HG03039 (cell line): ENCODE measurements at regions not wholly inside any gene's neighbourhood (a gene's known extent, or its start where the extent isn't known, plus 50 kb on each side); places are given as distances from the start of the nearest gene placed in this dataset.
A peak's percentile ranks its signal among the peaks of the same experiment; 100 is the strongest.

Experiments
- ATAC-seq: cut with Tn5 transposase; IDR thresholded peaks from one replicate; pipeline ENCODE4 v1.9.1; 2021; ENCODE audit warnings: mild to moderate bottlenecking, moderate library complexity; ENCODE audit not compliant: unreplicated experiment

DNA sequence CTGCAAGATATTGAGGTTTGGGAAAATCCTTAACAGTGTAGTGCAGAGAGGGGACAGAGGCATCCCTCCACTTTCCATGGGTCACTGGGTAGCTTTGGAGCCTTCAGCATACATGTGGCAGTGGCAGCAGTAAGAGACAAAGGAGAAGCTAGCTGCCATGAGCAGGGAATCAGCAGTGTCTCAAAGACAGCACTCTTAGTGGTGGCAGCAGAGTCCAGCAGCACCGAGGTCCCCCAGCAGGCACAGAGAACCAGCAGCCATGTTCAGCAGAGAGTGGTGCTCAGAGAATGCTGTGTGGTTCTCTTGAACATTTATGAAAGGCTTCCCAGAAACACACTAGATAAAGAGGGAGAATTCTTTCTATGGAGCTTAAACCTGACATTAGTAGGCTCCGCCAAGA, 308.5 kb downstream of the CENPC start:
- no peak for ATAC-seq

DNA sequence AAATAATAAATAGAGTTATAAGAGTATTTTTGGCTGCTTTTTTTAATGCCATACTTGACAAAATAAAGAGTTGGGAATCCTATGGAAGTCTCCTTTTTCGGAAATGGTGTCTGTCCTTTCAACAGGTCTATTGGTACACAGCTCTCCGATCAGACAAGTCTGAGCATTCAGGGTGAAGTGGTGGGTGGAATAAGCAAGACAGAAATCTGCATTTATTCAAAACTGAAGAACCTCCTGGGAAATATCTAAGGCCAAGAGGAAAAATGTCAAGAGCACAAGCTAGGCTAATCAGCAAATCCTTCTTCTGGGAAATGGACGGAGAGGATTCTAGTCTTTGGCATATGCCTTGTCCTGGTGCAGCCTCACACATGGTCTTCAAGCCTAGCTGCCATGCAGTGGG, 309.0 kb downstream of the CENPC start:
- no peak for ATAC-seq

DNA sequence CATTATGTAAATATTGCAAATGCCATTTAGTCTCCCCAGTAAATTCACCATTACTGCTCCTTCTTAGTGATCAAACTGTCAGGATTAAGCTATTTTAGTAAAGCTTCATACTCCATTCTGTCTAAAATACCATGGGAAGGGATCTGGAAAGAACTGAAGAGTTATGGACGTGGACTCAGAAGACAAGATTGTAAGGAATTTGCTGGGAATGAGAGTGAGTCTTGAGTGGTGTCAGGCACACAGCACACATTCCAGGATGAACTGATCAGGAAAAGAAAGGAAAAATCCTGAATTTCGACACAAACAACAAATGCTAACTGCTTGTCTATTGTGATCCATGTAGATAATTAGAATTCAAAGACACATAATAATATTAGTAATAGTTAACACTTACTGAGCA, 311.0 kb downstream of the CENPC start:
- no peak for ATAC-seq

DNA sequence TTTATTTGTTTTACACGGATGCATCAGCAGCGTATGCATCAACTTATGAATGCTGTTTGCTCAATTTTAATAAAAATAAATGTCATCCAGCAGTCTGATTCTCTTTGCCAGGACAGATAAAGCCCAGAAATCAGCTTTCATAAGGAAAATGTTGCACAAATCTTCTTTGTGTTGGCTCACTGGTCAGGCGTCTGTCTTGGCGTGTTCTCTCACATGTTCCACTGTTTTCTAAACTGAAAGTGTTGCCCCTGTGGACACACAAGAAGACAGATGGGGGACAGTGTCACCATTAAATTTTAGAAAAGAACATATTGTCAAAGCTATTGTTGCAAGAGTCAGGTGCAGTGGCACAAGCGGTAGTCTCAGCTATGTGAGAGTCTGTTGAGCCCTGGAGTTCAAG, 316.2 kb downstream of the CENPC start:
- no peak for ATAC-seq

DNA sequence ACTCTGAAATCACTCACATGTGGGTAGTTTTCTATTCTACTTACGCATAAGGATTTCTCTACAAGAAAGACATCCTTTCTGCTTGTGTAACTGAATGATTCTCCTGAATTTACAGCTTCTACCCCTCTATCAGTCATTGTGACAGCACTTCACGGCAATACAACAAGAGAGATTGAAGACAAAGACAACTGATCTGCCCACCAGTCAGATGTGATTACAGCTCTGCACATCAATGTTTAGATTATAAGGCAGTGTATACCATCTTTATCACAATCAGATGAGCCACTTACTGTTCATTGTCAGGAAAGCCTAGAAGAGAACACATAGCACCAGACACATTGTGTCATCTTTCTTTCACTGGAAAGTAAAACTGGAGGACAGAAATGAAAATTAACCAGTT, 324.4 kb downstream of the CENPC start:
- ATAC-seq = no peak

DNA sequence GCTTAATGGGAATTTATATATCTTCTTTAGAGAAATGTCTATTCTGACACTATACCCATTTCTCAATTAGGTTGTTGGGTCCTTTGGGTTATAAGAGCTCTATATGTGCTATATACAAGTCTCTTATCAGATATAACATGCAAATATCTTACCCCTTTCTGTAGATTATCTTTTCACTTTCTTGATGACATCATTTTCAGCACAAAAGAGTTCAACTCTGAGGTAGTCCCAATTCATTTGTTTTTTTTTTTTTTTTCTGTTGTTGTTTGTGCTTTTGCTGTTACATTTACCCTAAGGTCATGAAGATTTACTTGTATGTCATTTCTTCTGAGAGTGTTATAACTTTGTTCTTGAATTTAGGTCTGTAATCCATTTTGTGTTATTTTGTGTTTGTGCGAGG, 326.4 kb downstream of the CENPC start:
- no peak for ATAC-seq

DNA sequence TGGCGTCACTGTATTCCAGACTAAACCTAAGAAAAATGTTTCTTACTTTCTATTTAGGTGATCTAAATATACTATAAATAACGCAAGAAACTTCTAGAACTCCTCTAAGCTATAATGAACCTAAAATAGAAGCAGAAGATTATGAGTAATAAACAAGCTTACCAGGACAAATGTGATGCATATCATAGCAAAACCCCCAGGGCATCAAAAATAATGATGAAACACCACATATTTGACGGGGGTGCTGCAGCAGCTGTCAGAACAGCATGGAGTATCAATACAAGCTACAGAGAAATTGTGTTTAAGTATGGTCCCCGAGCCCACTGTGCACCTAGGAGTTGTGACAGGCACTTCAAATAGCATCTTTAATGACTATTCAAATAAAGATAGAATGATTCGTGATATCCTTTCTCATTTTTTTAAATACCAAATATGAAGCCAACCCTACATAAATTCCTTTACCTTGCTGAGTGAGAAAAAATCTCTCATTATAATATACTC, 337.3 kb downstream of the CENPC start:
- no peak for ATAC-seq

DNA sequence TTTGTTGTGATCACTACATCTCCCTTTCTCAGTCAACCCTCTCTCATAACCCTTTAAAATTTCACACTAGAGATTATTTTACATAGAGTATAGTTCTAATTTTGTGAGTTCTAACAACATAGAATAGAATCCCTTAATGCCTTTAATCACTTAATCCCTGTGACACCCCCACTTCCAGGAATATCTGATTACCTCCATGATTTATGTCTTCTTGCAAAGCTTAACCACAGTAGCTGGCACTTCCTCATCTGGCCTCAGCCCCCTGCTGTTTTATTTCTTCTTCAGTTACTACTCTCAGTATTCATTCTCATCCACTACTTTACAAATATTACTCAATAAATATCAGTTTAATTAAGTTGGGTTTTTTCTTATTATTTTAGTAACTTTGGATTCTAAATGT, 340.9 kb downstream of the CENPC start:
- ATAC-seq = no peak

DNA sequence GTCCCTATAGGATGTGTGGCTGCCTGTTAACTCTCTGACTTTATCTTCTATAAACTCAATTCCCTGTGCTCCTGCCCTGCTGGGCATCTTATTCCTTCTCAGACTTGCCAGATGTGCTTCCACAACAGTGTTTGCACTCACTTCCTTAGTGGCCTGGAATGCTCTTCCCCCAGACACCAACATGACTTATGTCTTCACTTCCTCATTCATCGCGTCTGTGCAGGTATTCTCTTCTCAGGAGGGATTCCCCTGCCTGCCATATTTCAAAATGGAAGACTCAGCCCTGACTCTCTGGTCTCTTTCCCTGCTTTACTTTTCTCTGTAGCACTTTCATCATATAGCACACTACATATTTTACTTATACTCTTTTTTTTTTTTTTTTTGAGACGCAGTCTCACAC, 344.0 kb downstream of the CENPC start:
- no peak for ATAC-seq

DNA sequence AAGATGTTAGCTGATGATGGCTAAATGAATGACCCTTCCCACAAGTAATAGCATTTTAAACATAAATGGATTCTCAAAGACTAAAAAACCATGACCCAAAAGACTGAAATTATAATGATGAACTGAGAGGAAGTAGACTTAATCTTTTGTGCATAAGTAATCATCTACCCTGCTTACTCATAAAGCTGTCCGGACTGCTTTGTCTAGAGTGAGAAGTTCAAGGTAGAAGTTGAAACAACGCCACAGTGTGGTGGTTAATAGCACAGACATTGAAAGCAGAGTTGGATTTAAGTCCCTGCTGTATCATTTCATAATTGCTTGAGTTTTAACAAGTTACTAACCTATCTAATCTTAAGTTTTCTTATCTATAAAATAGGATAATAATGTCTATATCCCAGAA, 346.6 kb downstream of the CENPC start:
- ATAC-seq = no peak

DNA sequence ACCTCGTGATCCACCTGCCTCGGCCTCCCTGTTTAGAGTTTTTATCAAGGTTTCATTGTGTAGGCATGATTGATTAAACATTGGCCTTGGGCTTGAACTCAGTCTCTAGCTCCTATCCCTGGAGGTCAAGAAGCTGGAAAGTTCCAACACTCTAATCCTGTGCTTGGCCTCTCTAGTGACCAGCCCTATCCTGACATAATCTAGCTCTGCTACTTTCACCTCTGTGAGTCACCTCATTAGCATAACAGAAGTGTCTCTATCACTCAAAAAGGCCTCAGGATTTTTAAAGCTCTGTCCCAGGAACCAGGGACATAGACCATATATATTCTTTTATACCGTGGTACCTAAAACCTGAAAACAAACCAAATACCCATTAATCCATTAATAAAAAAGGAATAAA, 377.5 kb downstream of the CENPC start:
- ATAC-seq = no peak

DNA sequence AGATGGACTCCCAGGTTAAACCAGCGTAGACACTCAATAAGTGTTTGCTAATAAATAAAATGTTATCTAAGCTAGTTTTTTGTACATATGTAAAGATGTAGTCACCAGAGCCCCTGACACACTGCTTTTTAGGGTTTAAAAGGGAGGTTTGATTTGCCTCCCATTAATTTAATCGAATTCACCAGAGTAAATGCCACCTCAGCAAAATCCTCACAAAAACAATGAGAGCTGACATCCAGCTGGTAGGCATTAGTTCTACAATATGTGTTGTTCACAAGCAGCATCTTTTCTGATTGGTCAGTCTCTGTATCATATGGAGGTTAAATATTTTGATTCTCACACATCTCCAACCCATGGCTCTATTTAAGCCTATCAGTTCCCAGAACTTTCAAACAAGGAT, 382.6 kb downstream of the CENPC start:
- ATAC-seq = no peak

DNA sequence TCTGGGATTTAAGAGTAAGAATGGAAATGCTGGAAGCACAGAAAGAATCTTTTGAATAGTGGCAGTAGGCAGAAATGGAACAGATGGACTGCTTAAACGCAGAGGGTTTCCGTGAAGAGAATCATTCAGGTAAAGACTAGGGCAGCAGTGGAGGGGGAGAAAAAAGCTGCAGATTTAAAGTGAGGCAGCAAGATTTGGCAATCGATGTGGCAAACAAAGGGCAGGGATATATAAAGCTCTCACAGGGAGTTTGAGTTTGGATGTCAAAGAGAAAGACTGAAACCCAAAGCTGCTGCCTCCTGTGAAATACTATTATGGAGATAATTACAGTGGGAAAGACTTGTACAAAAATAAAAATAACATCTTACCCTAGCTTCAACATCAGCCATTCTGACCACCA, 384.0 kb downstream of the CENPC start:
- no peak for ATAC-seq

DNA sequence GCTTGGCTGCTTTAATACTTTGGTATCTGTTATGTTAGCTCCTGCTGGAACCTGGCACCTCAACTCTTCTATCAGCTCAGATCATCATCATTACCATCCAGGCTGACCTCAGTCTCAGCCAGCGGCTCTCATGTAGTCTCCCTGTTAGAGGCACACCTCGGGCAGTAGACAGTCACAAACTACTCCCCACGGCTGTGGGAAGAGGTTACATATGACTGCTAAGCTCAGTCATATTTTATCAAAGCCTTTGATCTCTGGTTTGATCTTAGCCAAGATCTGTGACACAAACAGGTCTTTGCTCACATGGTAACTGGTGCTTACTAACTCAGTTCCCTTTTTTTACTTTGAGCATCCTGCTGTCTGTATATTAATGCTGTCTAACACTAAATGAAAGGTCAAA, 384.9 kb downstream of the CENPC start:
- no peak for ATAC-seq

DNA sequence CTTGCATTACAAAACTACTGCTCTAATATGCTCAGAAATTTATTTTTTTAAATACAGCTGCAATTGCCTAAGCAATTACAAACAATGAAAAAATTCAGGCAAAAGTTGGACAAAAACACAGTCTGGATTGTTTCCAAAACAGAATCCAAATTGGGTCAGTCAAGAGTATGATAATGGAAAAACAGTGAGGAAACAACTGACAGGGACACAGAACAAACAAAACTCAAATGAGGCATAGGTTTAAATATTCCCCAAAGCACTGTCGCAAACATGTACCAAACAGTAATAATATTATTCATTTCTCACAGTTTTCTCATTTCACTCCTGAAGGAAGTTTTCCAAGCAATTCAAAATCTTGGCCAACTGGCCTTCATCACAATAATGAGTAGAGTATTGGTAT, 386.6 kb downstream of the CENPC start:
- no peak for ATAC-seq

DNA sequence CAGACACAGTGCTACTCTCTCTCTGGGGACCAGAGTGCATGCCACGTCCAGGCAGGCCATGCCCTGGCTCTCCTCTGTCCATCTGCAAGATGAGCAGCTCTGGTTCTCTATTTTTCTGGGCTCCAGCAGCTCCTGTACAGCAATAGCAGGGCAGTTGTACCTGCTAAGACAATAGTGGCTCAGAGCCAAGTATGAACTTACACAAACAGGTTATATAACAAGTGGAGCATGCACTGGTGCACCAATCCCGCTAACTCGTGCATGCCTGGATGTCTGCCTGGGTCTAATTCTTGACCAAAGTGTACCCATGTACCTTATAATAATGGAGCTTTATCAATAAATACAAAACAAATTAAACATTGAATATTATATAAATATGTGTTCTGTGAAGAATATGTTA, 392.3 kb downstream of the CENPC start:
- ATAC-seq = no peak

DNA sequence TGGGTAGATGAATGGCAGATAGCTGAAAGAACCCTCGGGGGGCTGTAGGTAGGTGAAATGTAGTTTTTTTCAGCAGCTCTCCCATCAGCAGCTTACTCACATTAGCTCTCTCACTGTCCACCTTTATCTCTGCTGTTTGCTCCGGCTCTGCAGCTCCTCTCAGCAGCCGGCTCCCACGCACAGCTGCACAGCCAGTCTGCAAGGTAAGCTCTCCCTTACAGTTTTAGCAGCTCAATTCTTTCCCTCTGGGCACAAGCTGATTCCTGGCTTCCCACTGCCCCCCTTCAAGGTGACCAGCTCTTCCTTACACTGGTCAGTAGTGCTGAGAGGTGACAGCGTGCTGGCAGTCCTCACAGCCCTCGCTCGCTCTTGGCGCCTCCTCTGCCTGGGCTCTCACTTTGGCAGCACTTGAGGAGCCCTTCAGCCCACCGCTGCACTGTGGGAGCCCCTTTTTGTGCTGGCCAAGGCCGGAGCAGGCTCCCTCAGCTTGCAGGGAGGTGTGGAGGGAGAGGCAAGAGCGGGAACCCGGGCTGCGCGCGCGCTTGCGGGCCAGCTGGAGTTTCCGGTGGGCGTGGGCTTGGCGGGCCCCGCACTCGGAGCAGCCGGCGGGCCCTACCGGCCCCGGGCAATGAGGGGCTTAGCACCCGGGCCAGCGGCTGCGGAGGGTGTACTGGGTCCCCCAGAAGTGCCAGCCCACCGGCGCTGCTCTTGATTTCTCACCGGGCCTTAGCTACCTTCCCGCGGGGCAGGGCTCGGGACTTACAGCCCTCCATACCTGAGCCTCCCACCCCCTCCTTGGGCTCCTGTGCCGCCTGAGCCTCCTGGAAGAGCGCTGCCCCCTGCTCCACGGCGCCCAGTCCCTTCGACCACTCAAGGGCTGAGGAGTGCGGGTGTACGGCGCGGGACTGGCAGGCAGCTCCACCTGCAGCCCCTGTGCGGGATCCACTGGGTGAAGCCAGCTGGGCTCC, 393.6 kb downstream of the CENPC start:
- ATAC-seq = no peak

DNA sequence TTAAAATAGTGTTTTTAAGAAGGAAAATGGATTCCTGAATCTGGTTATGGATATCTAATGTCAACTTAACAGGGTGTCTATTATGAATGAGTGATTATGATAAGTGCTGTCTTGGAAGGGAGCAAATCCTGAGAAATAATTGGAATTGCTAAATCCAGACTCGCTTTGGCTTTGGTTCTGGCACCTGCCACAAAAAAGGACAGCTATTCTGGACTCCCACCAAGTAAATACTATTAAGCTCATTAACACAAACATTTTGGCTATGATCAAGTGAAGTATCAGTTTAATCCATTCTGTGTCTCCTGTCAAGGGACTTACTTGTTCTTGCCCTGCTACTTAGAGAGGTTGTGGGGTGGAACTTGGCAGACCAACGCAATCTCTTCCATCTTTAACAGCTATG, 403.7 kb downstream of the CENPC start:
- no peak for ATAC-seq

DNA sequence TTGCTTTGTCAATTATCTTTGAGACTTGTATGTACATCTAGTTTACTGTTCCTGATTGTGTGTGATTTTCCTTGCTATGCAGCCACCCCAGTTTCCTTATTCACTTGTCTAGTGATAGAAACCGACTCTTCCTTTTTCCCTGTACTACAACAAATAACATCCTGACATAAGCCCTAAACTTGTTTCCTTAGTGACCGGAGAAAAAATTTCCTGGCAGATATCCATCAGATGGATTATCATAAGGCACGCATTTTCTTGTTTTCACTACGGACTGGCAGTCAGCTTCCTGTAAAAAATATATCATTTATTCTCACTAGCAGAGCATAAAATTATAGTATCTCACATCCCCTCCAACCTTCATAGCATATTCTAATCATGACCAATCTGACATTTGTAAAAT, 410.7 kb downstream of the CENPC start:
- ATAC-seq = no peak

DNA sequence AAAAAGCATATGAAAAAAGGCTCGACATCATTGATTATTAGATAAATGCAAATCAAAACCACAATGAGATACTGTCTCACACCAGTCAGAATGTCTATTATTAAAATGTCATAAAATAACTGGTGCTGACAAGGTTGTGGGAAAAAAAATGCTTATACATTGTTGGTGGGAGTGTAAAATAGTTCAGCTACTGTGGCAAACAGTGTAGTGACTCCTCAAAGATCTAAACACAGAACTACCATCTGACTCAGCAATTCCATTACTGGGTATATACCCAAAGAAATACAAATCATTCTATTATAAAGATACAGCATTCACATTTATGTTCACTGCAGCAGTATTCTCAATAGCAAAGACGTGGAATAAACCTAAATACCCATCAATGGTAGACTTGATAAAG, 412.1 kb downstream of the CENPC start:
- ATAC-seq = no peak

DNA sequence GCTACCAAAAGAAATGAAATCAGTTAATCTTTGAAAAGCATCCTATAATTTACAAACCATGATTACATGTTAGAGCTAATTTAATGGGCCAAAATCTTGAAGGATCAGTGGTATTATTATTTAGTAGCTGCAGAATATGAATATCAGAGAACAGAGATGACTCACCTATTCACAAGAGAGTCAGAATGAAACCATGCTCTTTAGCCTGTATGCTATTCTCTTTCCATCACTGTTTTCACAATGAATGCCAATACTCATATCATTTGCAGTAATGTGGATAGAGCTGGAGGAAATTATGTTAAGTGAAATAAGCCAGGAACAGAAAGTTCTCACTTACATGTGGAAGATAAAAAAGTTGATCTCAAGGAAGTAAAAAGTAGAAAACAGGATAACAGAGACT, 414.1 kb downstream of the CENPC start:
- peak; percentile 99 for ATAC-seq

DNA sequence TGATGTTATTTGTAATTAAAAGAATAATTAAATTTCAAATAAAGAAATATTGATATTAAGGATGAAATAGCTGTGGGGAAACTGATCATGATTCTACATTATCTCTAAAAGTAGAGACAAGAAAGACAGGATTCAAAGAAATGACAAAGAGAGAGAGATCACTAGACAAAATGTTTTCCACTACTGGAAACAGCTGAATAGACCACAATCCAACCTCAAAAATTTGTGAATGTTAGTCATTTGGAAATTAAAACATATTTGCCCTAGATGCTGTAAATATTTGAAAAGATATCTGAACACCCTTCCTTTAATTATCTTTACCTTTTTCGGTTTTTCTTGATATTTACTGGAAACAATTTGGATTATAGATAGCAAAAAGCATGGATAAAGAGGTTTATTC, 414.9 kb downstream of the CENPC start:
- no peak for ATAC-seq

DNA sequence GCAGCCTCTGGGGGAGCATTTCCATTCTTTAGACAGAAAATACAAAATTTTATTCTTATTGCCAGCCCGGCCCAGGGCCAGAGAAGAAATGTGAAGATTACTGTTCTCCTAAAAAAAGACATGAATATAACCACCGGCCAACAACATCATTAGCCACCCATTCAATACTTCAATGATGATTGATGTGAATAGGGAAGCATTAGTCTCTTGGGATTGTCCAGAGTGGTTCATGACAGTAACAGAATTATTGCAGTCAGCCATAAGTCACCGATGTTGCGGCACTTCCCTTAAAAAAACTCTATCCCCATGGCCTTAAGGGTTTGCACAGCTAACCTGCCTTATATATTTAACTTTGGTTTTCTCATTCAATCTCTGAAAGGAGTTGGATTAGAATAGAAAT, 418.7 kb downstream of the CENPC start:
- no peak for ATAC-seq
